ENCODE measurements at regions not wholly inside any gene's neighbourhood (a gene's known extent, or its start where the extent isn't known, plus 50 kb on each side); places are given as distances from the start of the nearest gene placed in this dataset.

GRCh38 chr3:20256144-20256543, 70.1 kb upstream of the SGO1 start:
- ChIA-PET POLR2A (no interaction called here), CTCF (no interaction called here)
- no peak for TF ChIP-seq CTCF (IDR thresholded peaks at IDR 0.05)
- no peak for DNase-seq
- Histone ChIP-seq H3K36me3 (ENCODE audit: insufficient read depth, low read length) (no peaks in the 10 kb centered on the region), H3K4me3 (ENCODE audit: low read length) (no peak overlapping the region), H3K9me3 (ENCODE audit: control insufficient read depth in 1 of 2, insufficient read depth in 1 of 2, low read length in 2 of 2) (peaks cover 0 to 11% of the 10 kb centered on the region in 2 experiments), H3K4me1 (ENCODE audit: insufficient read depth, low read length) (no peaks in the 10 kb centered on the region), H3K27me3 (ENCODE audit: control insufficient read depth in 1 of 2, insufficient read depth in 2 of 2, low read length in 2 of 2) (no peaks in the 10 kb centered on the region), H3K27ac (ENCODE audit: low read depth in 1 of 2, low read length in 2 of 2) (no peak overlapping the region)
- Mint-ChIP-seq H3K27ac (no peak overlapping the region), H3K27me3 (no peaks in the 10 kb centered on the region), H3K4me3 (no peak overlapping the region), H3K9me3 (peaks cover 4% of the 10 kb centered on the region), H3K4me1 (ENCODE audit: low read depth) (no peaks in the 10 kb centered on the region), H3K36me3 (ENCODE audit: low read depth) (peaks cover 3% of the 10 kb centered on the region)
- intact Hi-C loops (cut with DNase I, micrococcal nuclease), result no loop called here
- no peak for ATAC-seq (ENCODE audit: poor library complexity)

GRCh38 chr3:20254268-20255117, 68.5 kb upstream of the SGO1 start:
- ChIA-PET CTCF (no interaction called here), POLR2A (no interaction called here)
- Mint-ChIP-seq H3K9me3 (peaks cover 4% of the 10 kb centered on the region), H3K4me3 (no peak overlapping the region), H3K36me3 (ENCODE audit: low read depth) (peaks cover 3% of the 10 kb centered on the region), H3K4me1 (ENCODE audit: low read depth) (no peaks in the 10 kb centered on the region), H3K27me3 (no peaks in the 10 kb centered on the region), H3K27ac (no peak overlapping the region)
- Histone ChIP-seq H3K27me3 (ENCODE audit: control insufficient read depth in 1 of 2, insufficient read depth in 2 of 2, low read length in 2 of 2) (no peaks in the 10 kb centered on the region), H3K36me3 (ENCODE audit: insufficient read depth, low read length) (no peaks in the 10 kb centered on the region), H3K4me1 (ENCODE audit: insufficient read depth, low read length) (no peaks in the 10 kb centered on the region), H3K4me3 (ENCODE audit: low read length) (no peak overlapping the region), H3K27ac (ENCODE audit: low read depth in 1 of 2, low read length in 2 of 2) (no peak overlapping the region), H3K9me3 (ENCODE audit: control insufficient read depth in 1 of 2, insufficient read depth in 1 of 2, low read length in 2 of 2) (peaks cover 0 to 11% of the 10 kb centered on the region in 2 experiments)
- intact Hi-C loops (cut with DNase I, micrococcal nuclease), result no loop called here
- DNase-seq (no peak), ATAC-seq (ENCODE audit: poor library complexity) (no peak)
- no peak for TF ChIP-seq CTCF (IDR thresholded peaks at IDR 0.05)

DNA sequence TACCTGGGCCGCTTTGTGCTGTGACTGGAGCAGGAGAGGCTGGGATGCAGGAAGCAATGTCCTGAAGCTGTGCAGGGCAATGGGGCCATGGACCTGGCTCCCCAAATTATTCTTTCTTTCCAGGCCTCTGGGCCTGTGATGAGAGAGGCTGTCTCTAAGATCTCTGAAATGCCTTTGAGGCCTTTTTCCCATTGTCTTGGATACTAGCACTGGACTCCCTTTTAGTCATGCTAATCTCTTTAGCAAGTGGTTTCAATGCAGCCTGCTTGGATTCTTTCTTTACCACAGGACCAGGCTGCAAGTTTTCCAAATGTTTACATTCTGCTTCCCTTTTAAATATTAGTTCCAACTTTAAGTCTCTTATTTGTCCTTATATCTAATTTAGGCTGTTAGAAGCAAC, 64.8 kb upstream of the SGO1 start:
- H3K9me3 Mint-ChIP-seq, result peaks cover 6% of the 10 kb centered on the region
- peaks cover 3% of the 10 kb centered on the region for H3K36me3 Mint-ChIP-seq (ENCODE audit: low read depth)
- ChIA-PET CTCF (no interaction called here), POLR2A (no interaction called here)
- Histone ChIP-seq H3K27me3 (ENCODE audit: control insufficient read depth in 1 of 2, insufficient read depth in 2 of 2, low read length in 2 of 2) (no peaks in the 10 kb centered on the region), H3K4me1 (ENCODE audit: insufficient read depth, low read length) (no peaks in the 10 kb centered on the region), H3K27ac (ENCODE audit: low read depth in 1 of 2, low read length in 2 of 2) (no peak overlapping the region), H3K36me3 (ENCODE audit: insufficient read depth, low read length) (no peaks in the 10 kb centered on the region), H3K4me3 (ENCODE audit: low read length) (no peak overlapping the region), H3K9me3 (ENCODE audit: control insufficient read depth in 1 of 2, insufficient read depth in 1 of 2, low read length in 2 of 2) (peaks cover 4 to 8% of the 10 kb centered on the region in 2 experiments)
- H3K27me3 Mint-ChIP-seq, result no peaks in the 10 kb centered on the region
- ATAC-seq (ENCODE audit: poor library complexity), result no peak
- intact Hi-C loops (cut with DNase I, micrococcal nuclease), result no loop called here
- no peak for TF ChIP-seq CTCF (IDR thresholded peaks at IDR 0.05)
- no peak overlapping the region for H3K4me3 Mint-ChIP-seq
- DNase-seq, result no peak
- H3K27ac Mint-ChIP-seq, result no peak overlapping the region
- H3K4me1 Mint-ChIP-seq (ENCODE audit: low read depth), result no peaks in the 10 kb centered on the region
